ENCODE measurements at regions not wholly inside any gene's neighbourhood (a gene's known extent, or its start where the extent isn't known, plus 50 kb on each side); places are given as distances from the start of the nearest gene placed in this dataset.
"Not testable (repeated sequence)": the region's sequence is repeated elsewhere in the genome, so short reads cannot be mapped to it uniquely, and the experiment has no call there.

- H3K9me3 ChIP-seq (ENCODE audit: control insufficient read depth in 2 of 2, insufficient read depth in 1 of 2, low read length in 1 of 2) = peaks cover 0 to 1% of the 10 kb centered on the region in 2 donors
- no peaks in the 10 kb centered on the region for H3K27me3 ChIP-seq (ENCODE audit: control insufficient read depth in 2 of 2, insufficient read depth in 1 of 2, low read length in 1 of 2)
- no peaks in the 10 kb centered on the region for H3K36me3 ChIP-seq (ENCODE audit: control insufficient read depth in 2 of 2, insufficient read depth in 2 of 2, low read length in 1 of 2)
- no peaks in the 10 kb centered on the region for H3K4me1 ChIP-seq (ENCODE audit: control insufficient read depth in 2 of 2, insufficient read depth in 2 of 2, low read length in 2 of 2)
- H3K27ac ChIP-seq (ENCODE audit: low read depth in 1 of 2, low read length in 1 of 2) = no peak overlapping the region
- no peak for DNase-seq (ENCODE audit: low read depth in 6 of 9, low spot score in 9 of 9)
- H3K4me3 ChIP-seq (ENCODE audit: low read length in 2 of 2) = no peak overlapping the region
These were observed 526.1 kb upstream of the FLRT2 start for GRCh38 chr14:85003805-85004204.

GRCh38 chr14:85009506-85009905 is 520.4 kb upstream of the FLRT2 start:
- H3K4me3 ChIP-seq (ENCODE audit: low read length in 2 of 2) = no peak overlapping the region
- no peaks in the 10 kb centered on the region for H3K27me3 ChIP-seq (ENCODE audit: control insufficient read depth in 2 of 2, insufficient read depth in 1 of 2, low read length in 1 of 2)
- no peaks in the 10 kb centered on the region for H3K36me3 ChIP-seq (ENCODE audit: control insufficient read depth in 2 of 2, insufficient read depth in 2 of 2, low read length in 1 of 2)
- no peaks in the 10 kb centered on the region for H3K4me1 ChIP-seq (ENCODE audit: control insufficient read depth in 2 of 2, insufficient read depth in 2 of 2, low read length in 2 of 2)
- peaks cover 0 to 1% of the 10 kb centered on the region in 2 donors for H3K9me3 ChIP-seq (ENCODE audit: control insufficient read depth in 2 of 2, insufficient read depth in 1 of 2, low read length in 1 of 2)
- no peak overlapping the region for H3K27ac ChIP-seq (ENCODE audit: low read depth in 1 of 2, low read length in 1 of 2)
- no peak for DNase-seq (ENCODE audit: low read depth in 6 of 9, low spot score in 9 of 9)
- WGBS = 99% methylated on average over 7 of the region's 7 CpGs

GRCh38 chr14:85010186-85010585 is 519.8 kb upstream of the FLRT2 start:
- peaks cover 0 to 1% of the 10 kb centered on the region in 2 donors for H3K9me3 ChIP-seq (ENCODE audit: control insufficient read depth in 2 of 2, insufficient read depth in 1 of 2, low read length in 1 of 2)
- no peaks in the 10 kb centered on the region for H3K36me3 ChIP-seq (ENCODE audit: control insufficient read depth in 2 of 2, insufficient read depth in 2 of 2, low read length in 1 of 2)
- no peaks in the 10 kb centered on the region for H3K4me1 ChIP-seq (ENCODE audit: control insufficient read depth in 2 of 2, insufficient read depth in 2 of 2, low read length in 2 of 2)
- no peak overlapping the region for H3K4me3 ChIP-seq (ENCODE audit: low read length in 2 of 2)
- WGBS = 81% methylated on average over 1 of the region's 1 CpG
- no peak for DNase-seq (ENCODE audit: low read depth in 6 of 9, low spot score in 9 of 9)
- no peak overlapping the region for H3K27ac ChIP-seq (ENCODE audit: low read depth in 1 of 2, low read length in 1 of 2)
- H3K27me3 ChIP-seq (ENCODE audit: control insufficient read depth in 2 of 2, insufficient read depth in 1 of 2, low read length in 1 of 2) = no peaks in the 10 kb centered on the region

GRCh38 chr14:85016496-85016895 is 513.4 kb upstream of the FLRT2 start:
- no peaks in the 10 kb centered on the region for H3K36me3 ChIP-seq (ENCODE audit: control insufficient read depth in 2 of 2, insufficient read depth in 2 of 2, low read length in 1 of 2)
- H3K27ac ChIP-seq (ENCODE audit: low read depth in 1 of 2, low read length in 1 of 2) = no peak overlapping the region
- no peaks in the 10 kb centered on the region for H3K27me3 ChIP-seq (ENCODE audit: control insufficient read depth in 2 of 2, insufficient read depth in 1 of 2, low read length in 1 of 2)
- H3K4me3 ChIP-seq (ENCODE audit: low read length in 2 of 2) = no peak overlapping the region
- no peaks in the 10 kb centered on the region for H3K4me1 ChIP-seq (ENCODE audit: control insufficient read depth in 2 of 2, insufficient read depth in 2 of 2, low read length in 2 of 2)
- DNase-seq (ENCODE audit: low read depth in 6 of 9, low spot score in 9 of 9) = no peak
- 11% methylated on average over 1 of the region's 1 CpG for WGBS
- no peaks in the 10 kb centered on the region for H3K9me3 ChIP-seq (ENCODE audit: control insufficient read depth in 2 of 2, insufficient read depth in 1 of 2, low read length in 1 of 2)

- DNase-seq (ENCODE audit: low read depth in 6 of 9, low spot score in 9 of 9); H3K36me3 ChIP-seq (ENCODE audit: control insufficient read depth in 2 of 2, insufficient read depth in 2 of 2, low read length in 1 of 2); H3K27ac ChIP-seq (ENCODE audit: low read depth in 1 of 2, low read length in 1 of 2); H3K9me3 ChIP-seq (ENCODE audit: control insufficient read depth in 2 of 2, insufficient read depth in 1 of 2, low read length in 1 of 2); H3K4me1 ChIP-seq (ENCODE audit: control insufficient read depth in 2 of 2, insufficient read depth in 2 of 2, low read length in 2 of 2); H3K27me3 ChIP-seq (ENCODE audit: control insufficient read depth in 2 of 2, insufficient read depth in 1 of 2, low read length in 1 of 2); H3K4me3 ChIP-seq (ENCODE audit: low read length in 2 of 2): not testable (repeated sequence)
- 88% methylated on average over 7 of the region's 7 CpGs for WGBS
These were observed 506.1 kb upstream of the FLRT2 start for GRCh38 chr14:85023866-85024265.

- Histone ChIP-seq H3K36me3 (ENCODE audit: control insufficient read depth in 2 of 2, insufficient read depth in 2 of 2, low read length in 1 of 2) (no peaks in the 10 kb centered on the region), H3K4me1 (ENCODE audit: control insufficient read depth in 2 of 2, insufficient read depth in 2 of 2, low read length in 2 of 2) (no peaks in the 10 kb centered on the region), H3K27me3 (ENCODE audit: control insufficient read depth in 2 of 2, insufficient read depth in 1 of 2, low read length in 1 of 2) (no peaks in the 10 kb centered on the region), H3K27ac (ENCODE audit: low read depth in 1 of 2, low read length in 1 of 2) (no peak overlapping the region), H3K9me3 (ENCODE audit: control insufficient read depth in 2 of 2, insufficient read depth in 1 of 2, low read length in 1 of 2) (no peaks in the 10 kb centered on the region), H3K4me3 (ENCODE audit: low read length in 2 of 2) (no peak overlapping the region)
- 92% methylated on average over 2 of the region's 2 CpGs for WGBS
- no peak for DNase-seq (ENCODE audit: low read depth in 6 of 9, low spot score in 9 of 9)
These were observed 505.0 kb upstream of the FLRT2 start for GRCh38 chr14:85024931-85025330.

- no peak for DNase-seq (ENCODE audit: low read depth in 6 of 9, low spot score in 9 of 9)
- Histone ChIP-seq H3K4me1 (ENCODE audit: control insufficient read depth in 2 of 2, insufficient read depth in 2 of 2, low read length in 2 of 2) (no peaks in the 10 kb centered on the region), H3K4me3 (ENCODE audit: low read length in 2 of 2) (no peak overlapping the region), H3K27ac (ENCODE audit: low read depth in 1 of 2, low read length in 1 of 2) (no peak overlapping the region), H3K27me3 (ENCODE audit: control insufficient read depth in 2 of 2, insufficient read depth in 1 of 2, low read length in 1 of 2) (no peaks in the 10 kb centered on the region), H3K9me3 (ENCODE audit: control insufficient read depth in 2 of 2, insufficient read depth in 1 of 2, low read length in 1 of 2) (no peaks in the 10 kb centered on the region), H3K36me3 (ENCODE audit: control insufficient read depth in 2 of 2, insufficient read depth in 2 of 2, low read length in 1 of 2) (no peaks in the 10 kb centered on the region)
- 85% methylated on average over 2 of the region's 2 CpGs for WGBS
These were observed 502.1 kb upstream of the FLRT2 start for GRCh38 chr14:85027681-85028370.

GRCh38 chr14:85037411-85037810 is 492.5 kb upstream of the FLRT2 start:
- Histone ChIP-seq H3K4me3 (ENCODE audit: low read length in 2 of 2) (no peak overlapping the region), H3K36me3 (ENCODE audit: control insufficient read depth in 2 of 2, insufficient read depth in 2 of 2, low read length in 1 of 2) (no peaks in the 10 kb centered on the region), H3K4me1 (ENCODE audit: control insufficient read depth in 2 of 2, insufficient read depth in 2 of 2, low read length in 2 of 2) (no peaks in the 10 kb centered on the region), H3K9me3 (ENCODE audit: control insufficient read depth in 2 of 2, insufficient read depth in 1 of 2, low read length in 1 of 2) (no peaks in the 10 kb centered on the region), H3K27me3 (ENCODE audit: control insufficient read depth in 2 of 2, insufficient read depth in 1 of 2, low read length in 1 of 2) (no peaks in the 10 kb centered on the region), H3K27ac (ENCODE audit: low read depth in 1 of 2, low read length in 1 of 2) (no peak overlapping the region)
- WGBS = 95% methylated on average over 2 of the region's 2 CpGs
- DNase-seq (ENCODE audit: low read depth in 6 of 9, low spot score in 9 of 9) = no peak

GRCh38 chr14:85038526-85039352 is 491.2 kb upstream of the FLRT2 start:
- H3K27me3 ChIP-seq (ENCODE audit: control insufficient read depth in 2 of 2, insufficient read depth in 1 of 2, low read length in 1 of 2) = no peaks in the 10 kb centered on the region
- no peaks in the 10 kb centered on the region for H3K36me3 ChIP-seq (ENCODE audit: control insufficient read depth in 2 of 2, insufficient read depth in 2 of 2, low read length in 1 of 2)
- no peaks in the 10 kb centered on the region for H3K9me3 ChIP-seq (ENCODE audit: control insufficient read depth in 2 of 2, insufficient read depth in 1 of 2, low read length in 1 of 2)
- WGBS = 94% methylated on average over 7 of the region's 7 CpGs
- no peak overlapping the region for H3K4me3 ChIP-seq (ENCODE audit: low read length in 2 of 2)
- DNase-seq (ENCODE audit: low read depth in 6 of 9, low spot score in 9 of 9) = no peak
- no peak overlapping the region for H3K27ac ChIP-seq (ENCODE audit: low read depth in 1 of 2, low read length in 1 of 2)
- no peaks in the 10 kb centered on the region for H3K4me1 ChIP-seq (ENCODE audit: control insufficient read depth in 2 of 2, insufficient read depth in 2 of 2, low read length in 2 of 2)

Measured in thymus (tissue), 11 donors.